Left colon (tissue), 2 donors: ENCODE measurements at regions not wholly inside any gene's neighbourhood (a gene's known extent, or its start where the extent isn't known, plus 50 kb on each side); places are given as distances from the start of the nearest gene placed in this dataset.
"Not testable (repeated sequence)": the region's sequence is repeated elsewhere in the genome, so short reads cannot be mapped to it uniquely, and the experiment has no call there.

Experiments used
- ATAC-seq: fragments of 200-7000 bp; cut with Tn5 transposase; one replicate; pipeline ENCODE4 v1.9.1; 2020; ENCODE audit warnings: mild to moderate bottlenecking, moderate library complexity
- DNase-seq, 2 donors: peaks; one replicate each; pipeline ENCODE4 v3.0.0-alpha.2; 2020
- intact Hi-C, 2 donors: fragments of 100-400 bp; cut with DNase I in 1 of 2; cut with micrococcal nuclease in 1 of 2; formaldehyde crosslinking; loops; one replicate each; pipeline versions ENCODE4 v1.11.2 to v1.14.0; 2022; cut with DNase I, micrococcal nuclease
- donor health status: DM: no; HTN: no; CAD: no.
- donor health status: DM: yes; HTN: yes; CAD: no.

DNA sequence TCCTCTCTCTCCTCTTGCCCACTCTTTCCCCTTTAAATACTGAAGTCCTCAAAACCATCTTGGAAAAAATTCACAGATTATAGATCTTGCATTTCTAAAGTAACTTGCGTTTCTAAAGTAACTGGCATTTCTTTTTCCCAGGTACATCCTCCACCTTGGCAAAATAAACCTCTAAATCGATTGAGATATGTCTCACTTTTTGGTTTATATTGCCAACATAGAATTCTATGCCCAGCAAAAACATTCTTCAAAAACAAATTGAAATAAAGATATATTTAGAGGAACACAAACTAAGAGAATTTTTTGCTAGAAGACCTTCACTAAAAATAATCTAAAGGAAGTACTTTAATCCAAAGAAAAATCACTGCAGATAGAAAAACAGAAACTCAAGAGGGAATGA, 122.5 kb upstream of the RBMS1 start:
- ATAC-seq (no peak), DNase-seq (no peak)
- intact Hi-C loops = no loop called here

DNA sequence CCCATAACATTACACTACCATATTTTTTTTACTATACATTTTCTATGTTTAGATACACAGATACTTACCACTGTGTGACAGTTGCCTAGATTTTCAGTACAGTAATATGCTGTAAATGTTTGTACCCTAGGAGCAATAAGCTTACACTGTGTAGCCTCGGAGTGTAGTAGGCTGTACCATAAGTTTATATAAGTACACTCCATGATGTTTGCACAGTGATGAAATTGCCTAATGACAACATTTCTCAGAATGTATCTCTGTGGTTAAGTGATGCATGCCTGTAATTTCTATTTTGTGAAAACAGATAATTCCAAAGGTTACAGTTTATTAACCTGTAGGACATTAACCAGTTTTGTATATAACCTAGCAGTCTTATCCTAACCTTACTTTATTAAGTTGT, 128.1 kb upstream of the RBMS1 start:
- no peak for ATAC-seq
- no peak for DNase-seq
- intact Hi-C loops = no loop called here

DNA sequence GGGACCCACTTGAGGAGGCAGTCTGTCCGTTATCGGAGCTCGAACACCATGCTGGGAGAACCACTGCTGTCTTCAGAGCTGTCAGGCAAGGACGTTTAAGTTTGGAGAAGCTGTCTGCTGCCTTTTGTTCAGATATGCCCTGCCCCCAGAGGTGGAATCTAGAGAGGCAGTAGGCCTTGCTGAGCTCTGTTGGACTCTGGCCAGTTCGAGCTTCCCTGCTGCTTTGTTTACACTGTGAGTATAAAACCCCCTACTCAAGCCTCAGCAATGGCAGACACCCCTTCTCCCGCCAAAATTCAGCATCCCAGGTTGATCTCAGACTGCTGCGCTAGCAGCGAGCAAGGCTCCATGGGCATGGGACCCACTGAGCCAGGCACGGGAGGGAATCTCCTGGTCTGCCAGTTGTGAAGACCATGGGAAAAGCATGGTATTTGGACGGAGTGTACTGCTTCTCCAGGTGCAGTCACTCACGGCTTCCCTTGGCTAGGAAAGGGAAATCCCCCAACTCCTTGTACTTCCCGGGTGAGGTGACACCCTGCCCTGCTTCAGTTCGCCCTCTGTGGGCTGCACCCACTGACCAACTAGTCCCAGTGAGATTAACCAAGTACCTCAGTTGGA, 134.5 kb upstream of the RBMS1 start:
- intact Hi-C loops, ATAC-seq, DNase-seq: not testable (repeated sequence)

DNA sequence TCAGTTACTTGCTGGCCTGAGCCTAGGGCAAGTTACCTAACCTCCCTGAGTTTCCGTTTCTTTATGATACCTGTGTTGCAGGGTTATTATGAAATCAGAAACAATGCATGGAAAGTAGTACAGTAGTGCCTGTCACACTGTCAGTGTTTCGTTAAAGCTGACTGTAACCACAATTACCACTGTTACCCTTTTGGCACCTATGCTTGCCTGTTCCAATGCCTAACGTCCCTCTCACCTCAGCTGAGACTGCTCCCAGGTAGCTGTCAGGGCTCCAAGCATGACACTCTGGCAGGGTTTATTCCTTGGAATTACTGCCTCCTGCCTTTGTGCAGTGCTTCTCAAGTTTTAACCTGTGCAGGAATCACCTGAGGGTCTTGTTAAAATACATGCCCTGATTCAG, 135.2 kb upstream of the RBMS1 start:
- ATAC-seq = no peak
- no peak for DNase-seq
- intact Hi-C loops = no loop called here

DNA sequence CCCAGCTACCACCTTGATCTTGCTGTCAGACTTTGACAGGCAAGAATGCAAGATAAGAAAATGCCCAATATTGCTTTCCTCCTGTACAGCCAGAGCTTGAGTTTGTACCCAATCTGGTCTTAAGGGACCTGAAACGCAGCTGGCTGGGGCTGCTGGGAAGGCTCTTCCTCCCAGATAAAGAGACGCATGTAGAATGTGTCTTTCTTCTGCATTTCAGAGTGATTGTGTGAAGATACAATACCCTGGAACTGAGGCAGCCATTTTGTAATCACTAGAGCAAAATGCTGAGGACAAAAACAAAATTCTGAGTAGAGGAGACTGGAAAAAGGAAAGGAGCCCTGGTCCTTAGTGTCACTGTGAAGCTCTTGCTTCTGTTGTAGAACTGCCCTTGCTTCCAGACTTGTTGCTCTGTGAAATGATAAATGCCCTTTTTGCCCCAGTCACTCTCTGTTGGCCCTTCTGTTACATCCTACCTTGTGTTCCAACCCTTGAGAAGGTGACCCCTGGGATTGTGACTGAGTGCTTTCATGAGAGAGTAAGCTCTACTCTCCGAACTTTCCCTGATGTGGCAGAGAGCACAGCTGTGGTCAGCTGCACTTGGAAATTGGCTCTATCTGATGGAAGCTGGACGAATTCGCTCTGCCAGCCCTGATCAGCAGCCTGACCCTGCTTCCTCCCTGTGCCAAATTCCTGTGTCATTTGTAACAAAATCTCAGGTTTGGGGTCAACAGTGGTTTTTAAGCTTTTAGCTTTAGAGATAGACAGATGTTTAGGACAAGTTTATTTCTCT, 137.4 kb upstream of the RBMS1 start:
- intact Hi-C loops = no loop called here
- DNase-seq (no peak), ATAC-seq (no peak)

DNA sequence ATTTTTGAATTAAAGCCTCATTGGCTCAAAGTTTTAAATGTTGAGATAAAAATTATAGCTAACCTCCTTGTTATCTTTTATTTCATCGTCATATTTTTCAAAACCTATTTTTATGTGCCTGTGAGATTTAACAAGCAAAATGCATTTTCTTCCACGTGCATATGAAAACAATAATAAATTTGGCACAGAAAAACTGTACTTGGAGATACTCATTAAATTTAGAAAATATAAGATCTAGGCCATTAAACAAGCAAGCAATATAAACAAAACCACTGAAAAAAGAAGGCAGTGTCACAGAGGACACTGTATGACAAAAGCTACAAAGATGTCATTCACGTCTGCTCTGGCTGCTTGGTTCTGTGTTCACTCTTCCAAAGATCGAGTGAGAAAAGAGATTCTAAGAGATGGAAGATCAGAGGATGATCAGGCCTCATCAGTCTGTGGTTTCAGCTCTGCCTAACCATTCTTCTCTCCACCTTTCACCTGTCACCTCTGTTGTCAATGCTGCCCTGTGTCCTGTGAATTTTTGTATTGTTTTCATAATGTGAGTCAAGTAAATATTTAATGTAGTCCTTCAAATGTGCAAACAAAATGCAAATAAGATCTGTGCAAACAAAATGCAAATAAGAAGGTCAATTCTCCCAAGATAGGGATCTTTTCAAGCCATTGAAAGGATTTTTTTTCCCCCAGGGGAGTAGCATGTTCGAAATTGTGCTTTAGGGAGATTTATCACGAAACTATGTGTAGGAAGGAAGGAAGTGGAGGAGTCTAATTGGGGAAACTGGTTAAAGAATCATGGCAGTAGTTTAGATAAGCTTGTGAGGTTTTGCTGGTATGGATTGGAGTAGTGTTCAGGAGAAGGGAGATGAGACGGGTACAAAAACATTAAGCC, 138.7 kb upstream of the RBMS1 start:
- DNase-seq (no peak), ATAC-seq (no peak)
- intact Hi-C loops = no loop called here

DNA sequence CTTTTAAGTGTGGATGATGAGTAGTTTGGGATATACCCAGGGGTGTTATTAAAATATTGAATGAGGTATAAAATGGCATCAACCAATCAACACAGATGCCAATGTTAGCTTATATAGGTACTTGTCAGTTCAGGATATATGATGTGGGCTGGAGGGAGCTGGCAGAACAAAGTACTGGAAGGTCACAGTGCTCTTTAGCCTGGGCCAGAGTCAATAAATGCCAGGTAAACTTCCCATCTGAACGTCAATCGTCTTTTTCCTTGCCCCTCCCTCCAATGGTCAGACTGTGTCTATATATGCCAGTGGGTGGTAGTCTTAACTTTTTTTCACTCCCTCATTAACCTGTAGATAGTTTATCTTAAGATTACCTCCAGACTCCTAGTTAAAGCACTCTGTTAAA, 140.8 kb upstream of the RBMS1 start:
- ATAC-seq = no peak
- no peak for DNase-seq
- intact Hi-C loops = no loop called here

DNA sequence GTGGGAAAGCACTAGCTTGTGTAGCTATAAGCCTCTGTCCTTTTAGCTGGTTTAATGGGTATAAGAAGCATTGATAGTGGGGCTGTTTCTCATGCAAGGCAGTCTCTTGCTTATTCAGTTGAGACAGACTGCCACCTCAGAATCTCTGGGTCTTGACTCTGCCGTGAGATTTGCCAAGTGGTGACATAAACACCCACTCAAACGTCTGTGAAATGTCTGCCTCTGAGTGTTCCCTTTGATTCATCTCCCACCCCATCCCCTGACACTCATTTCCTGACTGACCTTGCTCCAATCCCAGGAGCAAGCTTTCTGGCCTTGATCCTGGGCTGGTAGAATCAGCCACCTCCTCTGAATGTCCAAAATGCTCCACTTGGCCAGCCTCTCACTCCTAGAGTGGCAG, 141.9 kb upstream of the RBMS1 start:
- intact Hi-C loops = no loop called here
- no peak for ATAC-seq
- no peak for DNase-seq

DNA sequence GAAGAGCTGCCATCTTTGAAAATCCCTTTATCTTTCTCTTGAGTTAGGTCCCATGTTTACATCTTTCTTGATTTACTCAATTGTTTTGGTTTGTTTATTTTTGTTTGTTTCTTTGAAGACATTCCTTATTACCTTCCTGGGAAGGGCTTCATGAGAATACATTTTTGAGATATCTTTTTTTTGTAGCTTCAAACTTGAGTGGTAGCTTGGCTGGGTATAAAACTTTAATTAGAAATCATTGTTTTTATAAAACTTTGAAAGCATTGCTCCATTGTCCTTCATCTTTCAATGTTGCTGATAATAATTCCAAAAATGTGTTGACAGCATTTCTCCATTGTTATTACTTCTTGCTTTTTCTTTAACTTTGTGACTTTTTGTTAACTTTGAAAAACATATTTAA, 145.9 kb upstream of the RBMS1 start:
- ATAC-seq = no peak
- intact Hi-C loops = no loop called here

DNA sequence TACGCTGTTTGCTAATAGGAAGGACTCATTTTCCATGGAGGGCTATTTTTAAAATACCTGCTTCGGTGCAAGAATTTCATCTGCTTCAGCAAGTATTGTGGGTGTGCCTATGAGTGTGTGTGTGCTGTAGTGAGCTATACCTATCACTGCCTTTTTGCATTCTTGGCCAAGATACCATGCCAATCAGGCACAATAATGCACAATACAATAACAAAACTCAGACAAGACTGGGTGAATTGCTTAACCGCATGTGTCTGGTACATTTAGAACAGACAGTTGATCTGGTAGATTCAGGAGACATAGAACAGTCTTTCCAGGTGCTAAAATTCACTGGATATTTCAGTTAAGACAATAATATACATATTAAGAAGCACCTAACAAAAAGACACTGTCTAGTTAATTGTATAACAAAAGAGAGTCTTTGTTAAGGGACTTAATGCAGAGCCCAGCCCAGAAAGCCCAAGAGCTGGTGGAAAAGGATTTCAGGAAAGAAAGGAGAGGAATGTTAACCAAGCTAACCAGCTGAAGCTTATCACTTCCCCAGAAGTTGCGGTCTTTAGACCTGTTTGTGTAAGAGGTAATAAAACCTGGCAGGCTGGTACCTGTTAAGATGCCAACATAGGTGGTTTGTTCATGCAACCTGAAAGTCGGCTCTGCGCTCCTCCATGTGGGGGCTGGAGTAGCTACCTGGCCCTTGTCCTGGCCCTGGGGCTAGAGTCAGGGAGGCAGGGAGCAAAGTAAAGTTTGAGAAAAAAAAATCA, 153.3 kb upstream of the RBMS1 start:
- ATAC-seq (no peak), DNase-seq (no peak)
- intact Hi-C loops = no loop called here

More for the DNA sequence above, 145.9 kb upstream of the RBMS1 start:
- DNase-seq = no peak

DNA sequence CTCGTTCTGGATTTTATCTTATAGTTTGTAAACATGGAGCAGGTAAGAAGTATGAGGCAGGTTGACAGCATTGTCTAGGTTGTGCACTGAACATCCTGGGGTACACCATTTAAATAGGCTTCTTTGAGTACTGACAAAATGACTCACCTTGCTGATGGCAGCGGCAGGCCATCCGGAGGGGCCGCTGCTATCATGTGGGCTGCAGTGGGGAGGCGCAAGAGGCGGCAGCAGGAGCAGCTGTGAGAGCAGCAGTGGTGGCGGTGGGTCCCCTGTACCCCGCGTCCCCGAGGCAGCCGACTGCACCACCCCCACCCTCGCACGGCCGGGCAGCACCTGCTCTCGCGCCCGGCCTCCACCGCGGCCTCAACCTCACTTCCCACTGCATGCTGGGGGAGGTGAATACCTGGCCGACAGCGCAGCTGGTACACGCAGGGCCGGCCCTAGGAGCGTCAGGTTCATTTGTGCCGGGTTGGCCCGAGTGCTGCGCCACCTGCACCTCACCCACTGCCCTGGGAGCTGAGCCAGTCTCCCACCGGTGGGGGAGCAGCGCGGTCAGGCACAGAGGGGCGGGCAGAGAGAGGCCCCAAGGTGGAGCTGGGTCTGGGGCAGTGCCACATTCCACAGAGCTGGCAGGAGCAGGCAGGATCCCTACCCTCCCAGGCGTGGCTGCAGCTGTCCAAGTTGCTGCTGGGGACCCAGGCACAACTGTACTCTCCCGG, 154.5 kb upstream of the RBMS1 start:
- no peak for ATAC-seq
- DNase-seq = no peak
- intact Hi-C loops = no loop called here

DNA sequence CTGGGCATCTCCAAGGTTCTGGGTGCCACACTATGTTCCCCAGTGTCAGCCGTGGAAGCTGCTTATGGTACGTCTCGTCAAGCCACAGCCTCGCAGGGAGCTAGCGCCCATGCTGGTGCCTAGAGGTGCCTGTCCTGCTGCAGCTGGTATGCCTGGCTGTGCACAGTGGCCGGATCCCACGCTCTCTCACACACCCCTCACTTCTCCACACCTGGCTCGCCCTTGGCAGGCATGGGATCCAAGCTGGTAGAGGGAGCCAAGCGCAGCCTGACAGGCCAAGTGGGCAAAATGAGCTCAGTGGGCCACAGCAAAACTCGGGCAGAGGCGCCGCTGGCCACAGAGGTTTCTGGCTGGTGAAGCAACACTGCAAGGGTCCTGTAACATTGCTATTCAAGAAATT, 156.1 kb upstream of the RBMS1 start:
- intact Hi-C loops = no loop called here
- ATAC-seq (no peak), DNase-seq (no peak)

DNA sequence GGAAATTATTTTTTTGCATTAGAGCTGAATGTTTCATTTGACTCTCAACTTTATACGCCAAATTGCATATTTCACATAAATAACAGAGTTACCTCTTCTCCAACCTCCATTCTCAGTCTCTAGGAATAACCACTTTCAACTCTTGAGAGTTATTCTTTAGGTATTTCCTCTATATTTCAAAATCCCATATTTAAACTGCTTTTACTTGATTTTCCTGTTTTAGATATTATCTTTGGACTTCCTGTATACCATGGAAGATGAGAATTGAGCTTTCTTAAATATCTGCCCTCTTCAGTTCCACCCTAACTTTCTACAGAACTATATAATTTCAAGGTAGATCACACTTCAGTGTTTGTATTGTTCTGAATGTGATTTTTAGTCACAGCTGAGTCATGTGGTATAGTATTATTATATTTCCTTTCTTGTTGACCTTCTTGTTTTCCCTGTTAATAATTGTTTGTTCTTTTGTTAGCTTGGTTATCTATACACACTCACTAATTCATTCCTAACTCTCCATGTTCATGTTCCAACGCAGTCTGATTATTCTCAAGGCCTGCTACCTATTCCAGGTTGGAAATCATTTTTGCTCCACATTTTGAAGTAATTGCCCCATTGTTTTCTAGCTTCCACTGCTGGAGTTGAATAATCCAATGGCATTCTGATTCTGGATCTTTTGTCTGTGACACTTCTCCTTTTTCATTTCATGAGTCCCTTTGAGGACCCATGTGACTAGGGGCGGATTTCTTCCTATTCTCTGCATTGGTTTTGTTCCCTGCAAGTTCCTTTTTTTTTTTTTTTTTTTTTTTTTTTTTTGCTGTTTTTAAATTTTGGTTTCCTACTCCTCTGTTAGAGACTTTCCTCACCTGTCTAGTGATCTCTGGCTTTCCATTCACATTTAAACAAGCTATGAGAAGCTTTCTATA, 156.8 kb upstream of the RBMS1 start:
- no peak for ATAC-seq
- no peak for DNase-seq

DNA sequence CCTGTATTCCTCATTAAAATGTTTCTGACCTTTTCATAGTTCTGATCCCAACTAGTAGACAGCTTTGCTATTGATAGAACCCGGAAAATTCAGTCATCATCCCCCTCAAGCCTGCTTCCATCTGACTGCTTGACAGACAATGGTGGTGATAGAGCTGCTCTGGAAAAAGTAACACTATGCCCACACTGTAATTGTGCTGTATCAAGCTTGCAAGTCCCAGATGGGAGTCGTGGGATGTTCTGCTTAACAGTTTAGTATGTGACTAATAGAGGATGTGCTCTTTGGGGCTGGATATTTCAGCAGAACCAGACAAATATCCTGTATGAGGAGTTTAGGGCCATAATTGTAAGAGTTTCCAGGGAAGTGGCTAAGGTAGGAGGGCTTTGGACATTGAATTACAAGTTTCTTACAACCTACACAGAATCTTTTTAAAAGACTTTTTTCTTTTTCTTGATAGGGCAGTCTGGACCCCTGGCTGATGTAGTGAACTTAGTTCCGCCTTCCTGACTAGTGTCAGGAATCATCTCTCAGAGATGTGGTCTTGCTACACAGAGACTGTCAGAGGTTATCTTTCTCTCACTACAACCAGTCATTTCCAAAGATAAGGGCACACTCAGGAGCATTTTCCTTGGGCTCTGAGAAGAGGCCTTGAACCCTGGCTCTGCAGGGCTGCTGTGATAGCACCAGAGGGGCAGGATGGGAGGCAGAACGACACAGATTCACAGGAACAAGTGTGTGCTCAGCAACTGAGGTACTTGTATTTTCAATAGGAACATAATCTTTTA, 158.0 kb upstream of the RBMS1 start:
- DNase-seq (no peak), ATAC-seq (no peak)
- intact Hi-C loops = no loop called here

More for the DNA sequence above, 156.8 kb upstream of the RBMS1 start:
- intact Hi-C loops = no loop called here

DNA sequence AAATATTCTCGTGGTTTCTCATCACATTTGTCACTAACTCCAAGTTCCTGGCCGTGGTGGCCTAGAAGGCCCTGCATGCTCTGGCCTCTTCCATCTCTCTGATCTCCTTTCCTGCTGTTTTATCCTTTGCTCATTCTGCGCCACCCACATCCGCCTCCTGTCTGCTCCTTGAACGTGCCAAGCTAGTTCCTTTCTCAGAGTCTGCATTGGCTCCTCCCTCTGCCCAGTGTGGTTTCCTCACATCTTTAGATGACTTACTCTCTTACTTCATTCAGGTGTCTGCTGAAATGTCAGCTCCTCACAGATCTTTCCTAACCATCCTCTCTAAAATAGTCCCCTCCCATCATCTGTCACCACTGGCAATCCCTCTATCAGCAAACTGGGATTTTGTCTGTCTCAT, 158.6 kb upstream of the RBMS1 start:
- intact Hi-C loops = no loop called here
- DNase-seq = peak in 1 of 2 donors; percentile 28
- no peak for ATAC-seq

DNA sequence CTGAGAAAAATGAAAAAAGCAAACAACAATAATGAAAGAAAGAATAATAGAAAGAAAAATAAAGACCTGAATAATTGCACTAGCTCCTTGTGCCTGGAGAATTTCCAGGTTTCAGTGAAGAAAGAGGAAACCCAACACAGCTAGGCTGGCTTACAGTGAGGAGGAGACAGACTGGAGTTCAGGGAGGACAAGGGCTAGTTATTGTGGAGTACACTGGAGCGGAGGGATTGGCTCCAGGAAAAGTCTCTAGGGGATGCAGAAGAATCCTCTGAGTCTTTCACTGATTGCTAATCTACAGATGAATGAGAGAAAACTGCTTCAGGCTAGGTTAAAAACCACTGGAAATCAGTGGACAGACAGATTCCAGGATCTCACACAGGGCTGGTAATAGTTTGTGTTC, 163.6 kb upstream of the RBMS1 start:
- DNase-seq = no peak
- intact Hi-C loops = no loop called here
- ATAC-seq = no peak

DNA sequence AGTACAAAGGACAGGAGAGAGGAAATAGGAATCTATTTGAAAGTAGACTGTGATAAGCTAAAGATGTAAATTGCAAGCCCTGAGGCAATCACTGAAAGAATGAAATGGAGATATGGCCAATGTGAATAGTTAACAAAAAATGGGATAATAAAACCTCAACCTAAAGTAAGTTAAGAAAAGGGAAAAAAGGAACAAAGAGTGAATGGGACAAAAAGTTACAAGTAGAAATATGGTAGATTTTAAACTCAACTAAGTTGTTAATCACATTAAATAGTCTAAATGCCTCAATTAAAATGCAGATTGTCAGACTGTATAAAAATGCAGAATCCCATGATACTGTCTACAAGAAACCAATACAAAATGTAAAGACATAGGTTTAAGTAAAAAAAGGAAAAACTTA, 165.2 kb upstream of the RBMS1 start:
- no peak for ATAC-seq
- intact Hi-C loops = no loop called here
- DNase-seq = no peak
